ENCODE measurements at regions not wholly inside any gene's neighbourhood (a gene's known extent, or its start where the extent isn't known, plus 50 kb on each side); places are given as distances from the start of the nearest gene placed in this dataset.
A peak's percentile ranks its signal among the peaks of the same experiment; 100 is the strongest.

DNA sequence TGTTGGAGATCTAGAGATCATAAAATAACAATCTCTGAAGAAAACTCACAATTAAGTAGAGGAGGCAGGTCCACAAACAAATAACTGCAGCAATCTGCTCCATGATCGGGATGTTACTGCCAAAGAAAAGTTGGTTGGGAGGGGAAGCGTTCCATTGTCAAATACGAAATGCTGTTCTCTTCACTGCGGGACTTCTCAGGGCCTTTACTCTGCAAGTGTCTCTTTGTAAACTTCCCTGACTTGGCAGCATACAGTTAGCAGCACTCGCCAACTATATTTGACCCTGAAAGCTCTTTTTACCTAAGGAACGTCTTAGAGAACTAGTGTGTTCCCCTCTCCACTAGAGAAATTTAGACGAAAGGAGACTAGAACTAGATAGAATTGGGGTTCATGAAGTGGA lies 780.7 kb upstream of the TBX3 start:
- Histone ChIP-seq H3K4me3 (ENCODE audit: insufficient read length, low read depth) (no peak overlapping the region), H3K27me3 (ENCODE audit: insufficient read depth, insufficient read length) (peaks cover 2% of the 10 kb centered on the region), H3K36me3 (ENCODE audit: insufficient read depth, insufficient read length, low read length) (no peaks in the 10 kb centered on the region), H3K4me1 (ENCODE audit: insufficient read depth, insufficient read length) (peaks cover 7% of the 10 kb centered on the region), H3K9ac (ENCODE audit: insufficient read length, low read depth) (no peak overlapping the region), H3K9me3 (ENCODE audit: insufficient read depth, low read length) (no peaks in the 10 kb centered on the region)
- TF ChIP-seq SUZ12 (IDR thresholded peaks at IDR 0.05; ENCODE audit: extremely low read depth, insufficient read depth, insufficient read length) (no peak), YY1 (IDR thresholded peaks at IDR 0.05; ENCODE audit: insufficient read depth, insufficient read length) (no peak), ZNF274 (IDR thresholded peaks at IDR 0.05; ENCODE audit: low read depth, low read length) (no peak)
- DNase-seq (ENCODE audit: low read depth, low spot score) = no peak

- H3K4me1 ChIP-seq (ENCODE audit: insufficient read depth, insufficient read length) = peaks cover 7% of the 10 kb centered on the region
- DNase-seq (ENCODE audit: low read depth, low spot score) = no peak
- H3K36me3 ChIP-seq (ENCODE audit: insufficient read depth, insufficient read length, low read length) = no peaks in the 10 kb centered on the region
- H3K9me3 ChIP-seq (ENCODE audit: insufficient read depth, low read length) = no peaks in the 10 kb centered on the region
- H3K27me3 ChIP-seq (ENCODE audit: insufficient read depth, insufficient read length) = peaks cover 2% of the 10 kb centered on the region
- TF ChIP-seq SUZ12 (IDR thresholded peaks at IDR 0.05; ENCODE audit: extremely low read depth, insufficient read depth, insufficient read length) = no peak
- TF ChIP-seq YY1 (IDR thresholded peaks at IDR 0.05; ENCODE audit: insufficient read depth, insufficient read length) = no peak
- no peak for TF ChIP-seq ZNF274 (IDR thresholded peaks at IDR 0.05; ENCODE audit: low read depth, low read length)
- H3K9ac ChIP-seq (ENCODE audit: insufficient read length, low read depth) = no peak overlapping the region
- H3K4me3 ChIP-seq (ENCODE audit: insufficient read length, low read depth) = no peak overlapping the region
Measured at GRCh38 chr12:115464111-115464581, 780.2 kb upstream of the TBX3 start.

DNA sequence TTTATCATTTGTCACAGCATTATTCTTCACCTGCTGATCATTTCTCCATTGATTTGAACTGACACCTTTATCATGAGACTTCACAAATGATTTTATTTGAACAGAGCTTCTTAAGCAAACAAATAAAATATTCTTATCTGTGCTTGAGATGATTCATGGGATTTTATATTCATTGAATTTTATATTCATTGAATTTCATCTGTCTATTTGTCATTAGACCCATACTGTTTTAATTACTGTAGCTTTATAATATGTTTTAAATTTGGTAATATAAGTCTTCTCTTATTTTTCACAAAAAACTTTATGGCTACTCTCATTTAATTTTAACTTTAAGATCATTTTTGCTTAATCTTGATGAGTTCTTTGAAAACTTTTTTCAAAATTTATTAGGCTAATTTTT lies 777.4 kb upstream of the TBX3 start:
- Histone ChIP-seq H3K36me3 (ENCODE audit: insufficient read depth, insufficient read length, low read length) (no peaks in the 10 kb centered on the region), H3K27me3 (ENCODE audit: insufficient read depth, insufficient read length) (no peaks in the 10 kb centered on the region), H3K9me3 (ENCODE audit: insufficient read depth, low read length) (0 out of 2 replicates have a peak, but pooled peaks cover 4% of the 10 kb centered on the region), H3K4me1 (ENCODE audit: insufficient read depth, insufficient read length) (peaks cover 2% of the 10 kb centered on the region), H3K4me3 (ENCODE audit: insufficient read length, low read depth) (no peak overlapping the region), H3K9ac (ENCODE audit: insufficient read length, low read depth) (no peak overlapping the region)
- TF ChIP-seq SUZ12 (IDR thresholded peaks at IDR 0.05; ENCODE audit: extremely low read depth, insufficient read depth, insufficient read length) = no peak
- TF ChIP-seq YY1 (IDR thresholded peaks at IDR 0.05; ENCODE audit: insufficient read depth, insufficient read length) = no peak
- no peak for TF ChIP-seq ZNF274 (IDR thresholded peaks at IDR 0.05; ENCODE audit: low read depth, low read length)
- no peak for DNase-seq (ENCODE audit: low read depth, low spot score)

DNA sequence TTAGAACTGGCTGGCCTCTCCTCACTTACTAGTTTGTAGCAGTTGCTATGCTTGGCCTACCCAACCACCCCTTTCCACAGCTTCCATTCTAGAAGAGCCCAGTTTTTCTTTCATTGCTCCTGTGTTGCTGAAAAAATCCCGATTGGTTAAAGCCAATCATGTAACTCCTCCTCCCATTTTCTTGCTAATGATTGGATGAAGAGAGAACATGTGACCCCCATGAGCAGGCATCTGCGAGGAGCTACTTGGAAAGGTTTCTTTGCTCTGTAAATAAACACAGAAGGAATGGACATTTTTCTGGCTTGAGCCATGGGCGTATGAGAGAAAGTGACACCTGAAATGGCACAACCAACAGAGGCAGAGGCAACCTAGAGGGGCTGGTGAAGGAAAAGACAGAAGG lies 773.8 kb upstream of the TBX3 start:
- DNase-seq (ENCODE audit: low read depth, low spot score) = no peak
- Histone ChIP-seq H3K36me3 (ENCODE audit: insufficient read depth, insufficient read length, low read length) (no peaks in the 10 kb centered on the region), H3K9me3 (ENCODE audit: insufficient read depth, low read length) (0 out of 2 replicates have a peak, but pooled peaks cover 4% of the 10 kb centered on the region), H3K4me3 (ENCODE audit: insufficient read length, low read depth) (no peak overlapping the region), H3K4me1 (ENCODE audit: insufficient read depth, insufficient read length) (peaks cover 3% of the 10 kb centered on the region), H3K9ac (ENCODE audit: insufficient read length, low read depth) (no peak overlapping the region), H3K27me3 (ENCODE audit: insufficient read depth, insufficient read length) (peaks cover 9% of the 10 kb centered on the region)
- TF ChIP-seq SUZ12 (IDR thresholded peaks at IDR 0.05; ENCODE audit: extremely low read depth, insufficient read depth, insufficient read length) (no peak), ZNF274 (IDR thresholded peaks at IDR 0.05; ENCODE audit: low read depth, low read length) (no peak), YY1 (IDR thresholded peaks at IDR 0.05; ENCODE audit: insufficient read depth, insufficient read length) (no peak)

DNA sequence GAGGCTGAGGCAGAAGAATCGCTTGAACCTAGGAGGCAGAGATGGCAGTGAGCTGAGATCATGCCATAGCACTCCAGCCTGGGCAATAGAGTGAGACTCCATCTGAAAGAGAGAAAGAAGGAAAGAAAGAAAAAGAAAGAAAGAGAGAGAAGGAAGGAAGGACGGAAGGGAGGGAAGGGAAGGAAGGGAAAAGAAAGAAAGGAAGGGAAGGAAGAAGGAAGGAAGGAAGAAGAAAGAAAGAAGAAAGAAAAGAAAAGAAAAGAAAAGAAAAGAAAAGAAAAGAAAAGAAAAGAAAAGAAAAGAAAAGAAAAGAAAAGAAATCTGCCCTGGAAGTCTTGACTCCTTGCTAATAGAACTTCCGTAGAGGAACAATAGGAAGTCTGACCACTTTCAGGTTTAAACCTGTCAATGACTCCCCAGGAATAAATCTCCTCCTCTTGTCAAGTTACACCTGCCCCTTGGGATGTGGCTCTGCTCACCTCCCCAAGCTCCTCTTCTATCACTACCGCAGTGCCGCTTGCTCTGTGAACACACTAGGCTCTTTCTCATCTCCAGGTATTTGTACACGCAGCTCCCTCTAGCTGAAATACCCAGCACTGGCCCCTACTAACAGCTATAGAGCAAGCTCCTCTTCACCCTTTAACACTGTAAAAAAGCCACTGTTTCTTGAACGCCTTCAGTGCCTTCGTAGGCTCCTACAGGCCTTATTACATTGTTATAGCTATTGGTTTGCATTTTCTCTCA lies 773.1 kb upstream of the TBX3 start:
- Histone ChIP-seq H3K4me3 (ENCODE audit: insufficient read length, low read depth) (no peak overlapping the region), H3K9me3 (ENCODE audit: insufficient read depth, low read length) (0 out of 2 replicates have a peak, but pooled peaks cover 4% of the 10 kb centered on the region), H3K27me3 (ENCODE audit: insufficient read depth, insufficient read length) (peaks cover 16% of the 10 kb centered on the region), H3K36me3 (ENCODE audit: insufficient read depth, insufficient read length, low read length) (no peaks in the 10 kb centered on the region), H3K4me1 (ENCODE audit: insufficient read depth, insufficient read length) (peaks cover 9% of the 10 kb centered on the region), H3K9ac (ENCODE audit: insufficient read length, low read depth) (no peak overlapping the region)
- DNase-seq (ENCODE audit: low read depth, low spot score) = no peak
- TF ChIP-seq YY1 (IDR thresholded peaks at IDR 0.05; ENCODE audit: insufficient read depth, insufficient read length) (no peak), ZNF274 (IDR thresholded peaks at IDR 0.05; ENCODE audit: low read depth, low read length) (no peak), SUZ12 (IDR thresholded peaks at IDR 0.05; ENCODE audit: extremely low read depth, insufficient read depth, insufficient read length) (no peak)

GRCh38 chr12:115455268-115455681 lies 771.3 kb upstream of the TBX3 start:
- Histone ChIP-seq H3K27me3 (ENCODE audit: insufficient read depth, insufficient read length) (peaks cover 30% of the 10 kb centered on the region), H3K9ac (ENCODE audit: insufficient read length, low read depth) (no peak overlapping the region), H3K36me3 (ENCODE audit: insufficient read depth, insufficient read length, low read length) (no peaks in the 10 kb centered on the region), H3K4me1 (ENCODE audit: insufficient read depth, insufficient read length) (peaks cover 13% of the 10 kb centered on the region), H3K9me3 (ENCODE audit: insufficient read depth, low read length) (0 out of 2 replicates have a peak, but pooled peaks cover 4% of the 10 kb centered on the region), H3K4me3 (ENCODE audit: insufficient read length, low read depth) (no peak overlapping the region)
- TF ChIP-seq ZNF274 (IDR thresholded peaks at IDR 0.05; ENCODE audit: low read depth, low read length) = no peak
- TF ChIP-seq SUZ12 (IDR thresholded peaks at IDR 0.05; ENCODE audit: extremely low read depth, insufficient read depth, insufficient read length) = no peak
- DNase-seq (ENCODE audit: low read depth, low spot score) = no peak

GRCh38 chr12:115452751-115453281 lies 768.8 kb upstream of the TBX3 start:
- H3K27me3 ChIP-seq (ENCODE audit: insufficient read depth, insufficient read length) = peaks cover 30% of the 10 kb centered on the region
- H3K4me3 ChIP-seq (ENCODE audit: insufficient read length, low read depth) = peak overlapping the region; percentile 45
- peaks cover 21% of the 10 kb centered on the region for H3K4me1 ChIP-seq (ENCODE audit: insufficient read depth, insufficient read length)
- H3K36me3 ChIP-seq (ENCODE audit: insufficient read depth, insufficient read length, low read length) = no peaks in the 10 kb centered on the region
- no peaks in the 10 kb centered on the region for H3K9me3 ChIP-seq (ENCODE audit: insufficient read depth, low read length)
- no peak overlapping the region for H3K9ac ChIP-seq (ENCODE audit: insufficient read length, low read depth)
- TF ChIP-seq ZNF274 (IDR thresholded peaks at IDR 0.05; ENCODE audit: low read depth, low read length) = no peak
- no peak for TF ChIP-seq SUZ12 (IDR thresholded peaks at IDR 0.05; ENCODE audit: extremely low read depth, insufficient read depth, insufficient read length)
- TF ChIP-seq YY1 (IDR thresholded peaks at IDR 0.05; ENCODE audit: insufficient read depth, insufficient read length) = no peak
- DNase-seq (ENCODE audit: low read depth, low spot score) = no peak

Data from NT2/D1 (cell line).